Colonic mucosa (tissue), 4 donors: ENCODE measurements at regions not wholly inside any gene's neighbourhood (a gene's known extent, or its start where the extent isn't known, plus 50 kb on each side); places are given as distances from the start of the nearest gene placed in this dataset.

Experiments used
- DNase-seq: peaks from one replicate; pipeline ENCODE4 v3.0.0-alpha.2; 2020
- H3K27ac ChIP-seq: fragments of 200-600 bp; one replicate; pipeline ENCODE4 v1.8.0; 2021
- H3K27me3 ChIP-seq: fragments of 200-600 bp; one replicate; pipeline ENCODE4 v1.8.0; 2021
- H3K36me3 ChIP-seq: fragments of 200-600 bp; one replicate; pipeline ENCODE4 v1.8.0; 2021
- H3K4me1 ChIP-seq: fragments of 200-600 bp; one replicate; pipeline ENCODE4 v1.8.0; 2021; ENCODE audit warnings: mild to moderate bottlenecking
- H3K4me3 ChIP-seq: fragments of 200-600 bp; one replicate; pipeline ENCODE4 v1.8.0; 2021
- H3K9ac ChIP-seq, 2 donors: one replicate each; pipeline ENCODE4 v1.7.0; 2013; ENCODE audit warnings: control low read depth in 2 of 2, low read depth in 2 of 2, low read length in 2 of 2
- H3K9me3 ChIP-seq: fragments of 200-600 bp; one replicate; pipeline ENCODE4 v1.8.0; 2021
- intact Hi-C: fragments of 100-400 bp; cut with DNase I; formaldehyde crosslinking; loops from one replicate; pipeline ENCODE4 v1.14.1; 2022
- TF ChIP-seq, protein P1 (sequence below): fragments of 200-600 bp; IDR thresholded peaks from one replicate; pipeline ENCODE4 v1.8.0; 2022; ENCODE audit warnings: antibody characterized with exemption, mild to moderate bottlenecking
- donor health status: healthy.
- donor health status: DM: no; HTN: no; CAD: no.
- donor health status: DM: no; HTN: no; CAD: no.

DNA sequence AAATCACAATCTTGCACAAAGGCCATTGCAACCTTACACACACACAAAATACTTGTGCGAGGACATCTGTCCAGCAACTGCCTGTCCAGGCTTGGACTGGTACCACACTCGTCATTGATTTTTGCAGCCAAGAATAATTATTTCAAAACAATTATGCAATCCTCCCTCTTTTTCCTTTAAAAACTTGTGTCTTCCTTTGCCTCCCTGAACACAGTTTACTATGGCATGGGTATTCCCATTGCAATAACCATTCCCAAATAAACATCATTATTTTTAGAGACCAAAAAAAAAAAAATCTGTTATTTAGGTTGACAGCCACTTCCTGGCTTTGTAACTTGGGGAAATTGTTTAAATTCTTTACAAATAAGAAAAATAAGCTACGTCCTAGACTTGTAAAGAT lies 54.0 kb downstream of the C11orf91 start:
- Histone ChIP-seq H3K36me3 (no peaks in the 10 kb centered on the region), H3K9ac (no peak overlapping the region), H3K27me3 (no peaks in the 10 kb centered on the region), H3K4me1 (no peaks in the 10 kb centered on the region), H3K4me3 (no peak overlapping the region), H3K9me3 (no peaks in the 10 kb centered on the region), H3K27ac (no peak overlapping the region)
- DNase-seq, result no peak
- intact Hi-C loops, result no loop called here
- TF ChIP-seq, protein P1, sequence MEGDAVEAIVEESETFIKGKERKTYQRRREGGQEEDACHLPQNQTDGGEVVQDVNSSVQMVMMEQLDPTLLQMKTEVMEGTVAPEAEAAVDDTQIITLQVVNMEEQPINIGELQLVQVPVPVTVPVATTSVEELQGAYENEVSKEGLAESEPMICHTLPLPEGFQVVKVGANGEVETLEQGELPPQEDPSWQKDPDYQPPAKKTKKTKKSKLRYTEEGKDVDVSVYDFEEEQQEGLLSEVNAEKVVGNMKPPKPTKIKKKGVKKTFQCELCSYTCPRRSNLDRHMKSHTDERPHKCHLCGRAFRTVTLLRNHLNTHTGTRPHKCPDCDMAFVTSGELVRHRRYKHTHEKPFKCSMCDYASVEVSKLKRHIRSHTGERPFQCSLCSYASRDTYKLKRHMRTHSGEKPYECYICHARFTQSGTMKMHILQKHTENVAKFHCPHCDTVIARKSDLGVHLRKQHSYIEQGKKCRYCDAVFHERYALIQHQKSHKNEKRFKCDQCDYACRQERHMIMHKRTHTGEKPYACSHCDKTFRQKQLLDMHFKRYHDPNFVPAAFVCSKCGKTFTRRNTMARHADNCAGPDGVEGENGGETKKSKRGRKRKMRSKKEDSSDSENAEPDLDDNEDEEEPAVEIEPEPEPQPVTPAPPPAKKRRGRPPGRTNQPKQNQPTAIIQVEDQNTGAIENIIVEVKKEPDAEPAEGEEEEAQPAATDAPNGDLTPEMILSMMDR, result no peak

- Histone ChIP-seq H3K4me1 (no peaks in the 10 kb centered on the region), H3K9me3 (no peaks in the 10 kb centered on the region), H3K36me3 (no peaks in the 10 kb centered on the region), H3K27ac (no peak overlapping the region), H3K9ac (no peak overlapping the region), H3K27me3 (no peaks in the 10 kb centered on the region), H3K4me3 (no peak overlapping the region)
- TF ChIP-seq, protein P1, result no peak
- intact Hi-C loops, result no loop called here
- DNase-seq, result no peak
Observed at GRCh38 chr11:33646168-33646567, 54.5 kb downstream of the C11orf91 start.

DNA sequence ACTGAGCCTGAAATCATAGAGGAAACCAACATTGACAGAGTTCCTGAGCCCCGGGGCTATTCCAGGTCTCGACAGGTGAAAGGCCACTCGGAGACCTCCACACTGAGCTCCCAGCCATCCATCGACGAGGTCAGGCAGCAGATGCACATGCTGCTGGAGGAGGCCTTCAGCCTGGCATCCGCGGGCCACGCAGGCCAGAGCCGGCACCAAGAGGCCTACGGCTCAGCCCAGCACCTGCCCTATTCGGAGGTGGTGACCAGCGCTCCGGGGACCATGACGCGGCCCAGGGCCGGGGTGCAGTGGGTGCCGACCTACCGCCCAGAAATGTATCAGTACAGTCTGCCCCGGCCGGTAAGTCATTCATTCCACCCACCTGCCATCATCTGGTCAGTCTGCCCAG lies 54.9 kb downstream of the C11orf91 start:
- Histone ChIP-seq H3K36me3 (no peaks in the 10 kb centered on the region), H3K27me3 (no peaks in the 10 kb centered on the region), H3K4me3 (no peak overlapping the region), H3K9me3 (no peaks in the 10 kb centered on the region), H3K4me1 (no peaks in the 10 kb centered on the region), H3K27ac (no peak overlapping the region), H3K9ac (no peak overlapping the region)
- no peak for DNase-seq
- TF ChIP-seq, protein P1, result no peak
- intact Hi-C loops, result no loop called here

- Histone ChIP-seq H3K27ac (no peak overlapping the region), H3K9me3 (no peaks in the 10 kb centered on the region), H3K36me3 (no peaks in the 10 kb centered on the region), H3K4me1 (no peaks in the 10 kb centered on the region), H3K9ac (no peak overlapping the region), H3K27me3 (no peaks in the 10 kb centered on the region), H3K4me3 (no peak overlapping the region)
- TF ChIP-seq, protein P1, result no peak
- no peak for DNase-seq
- intact Hi-C loops, result no loop called here
Observed at GRCh38 chr11:33643167-33643824, 57.3 kb downstream of the C11orf91 start.

GRCh38 chr11:33642461-33643166 lies 58.0 kb downstream of the C11orf91 start:
- intact Hi-C loops, result no loop called here
- no peak for DNase-seq
- no peak overlapping the region for H3K9ac ChIP-seq
- no peaks in the 10 kb centered on the region for H3K9me3 ChIP-seq
- H3K36me3 ChIP-seq, result no peaks in the 10 kb centered on the region
- no peaks in the 10 kb centered on the region for H3K27me3 ChIP-seq
- TF ChIP-seq, protein P1, result no peak
- no peak overlapping the region for H3K4me3 ChIP-seq
- H3K4me1 ChIP-seq, result no peaks in the 10 kb centered on the region
- H3K27ac ChIP-seq, result no peak overlapping the region
